ENCODE measurements at regions not wholly inside any gene's neighbourhood (a gene's known extent, or its start where the extent isn't known, plus 50 kb on each side); places are given as distances from the start of the nearest gene placed in this dataset.

- TF ChIP-seq POLR2AphosphoS5 (IDR thresholded peaks at IDR 0.05), result no peak
- no peak for TF ChIP-seq POLR2A (IDR thresholded peaks at IDR 0.05)
- TF ChIP-seq CTCF (IDR thresholded peaks at IDR 0.05 in 8 of 11, conservative IDR thresholded peaks at IDR 0.05 in 3 of 11), result no peak
These were observed 237.5 kb upstream of the KLF6 start for GRCh38 chr10:4022473-4022872.
